Astrocyte of the spinal cord (primary cell): ENCODE measurements at regions not wholly inside any gene's neighbourhood (a gene's known extent, or its start where the extent isn't known, plus 50 kb on each side); places are given as distances from the start of the nearest gene placed in this dataset.

Source experiments
- DNase-seq: peaks from one replicate; pipeline ENCODE4 v3.0.0; 2011; ENCODE audit warnings: low read depth, low spot score
- H3K4me3 ChIP-seq: 2 replicates; pipeline ENCODE4 v1.5.1; 2011; ENCODE audit warnings: low read depth, mild to moderate bottlenecking, low read length, moderate library complexity
- CTCF ChIP-seq: IDR thresholded peaks from 2 replicates; pipeline ENCODE4 v1.5.1; 2012; ENCODE audit warnings: low read depth, mild to moderate bottlenecking, low read length, inconsistent platforms
- in situ Hi-C: cut with HindIII; loops from 2 replicates; pipeline ENCODE4 v1.10.0; 2017; ENCODE audit warnings: low sequenced_read_pairs

DNA sequence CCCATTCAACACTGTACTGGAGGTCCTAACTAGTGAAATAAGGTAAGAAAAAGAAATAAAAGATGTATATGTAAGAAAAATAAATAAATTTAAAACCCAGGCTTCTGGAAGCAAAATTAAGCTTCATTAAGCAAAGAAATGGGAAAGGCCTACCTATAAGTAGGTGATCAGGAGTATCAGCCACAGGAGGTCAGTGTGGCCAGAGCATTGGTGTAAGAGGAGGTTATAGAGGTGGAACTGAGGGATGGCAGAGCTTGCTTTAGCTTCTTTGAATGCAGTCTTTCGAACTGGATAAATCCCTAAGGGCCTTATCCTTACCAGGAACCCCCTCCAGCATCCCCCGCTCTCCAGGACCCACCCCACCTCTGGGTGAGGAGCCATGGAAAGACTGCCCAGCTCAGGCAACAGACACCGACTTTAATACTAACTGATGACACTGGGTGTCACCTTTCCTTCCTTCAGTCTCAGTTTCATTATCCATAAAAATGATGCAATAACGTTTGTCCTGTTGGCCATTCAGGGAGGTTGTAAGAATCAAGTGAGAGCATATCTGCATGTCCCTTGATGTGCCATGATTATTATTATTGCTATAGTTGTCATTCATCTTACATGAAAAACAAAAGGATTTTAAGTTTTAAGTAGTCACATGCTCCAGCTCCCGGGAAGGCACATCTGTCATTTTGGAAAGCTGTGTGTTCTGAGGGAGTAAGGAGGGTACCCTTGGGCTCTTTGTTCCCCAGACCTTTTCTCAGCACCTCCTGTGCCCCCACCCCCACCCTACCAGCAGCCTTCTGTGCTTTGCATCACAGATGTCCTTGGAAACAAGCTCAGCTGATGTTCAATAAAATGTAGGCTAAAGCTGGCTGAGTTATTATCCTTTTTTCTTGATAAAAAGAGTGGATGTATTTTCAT is 50.8 kb upstream of the CTNNA1 start:
- DNase-seq: no peak
- in situ Hi-C loops: no loop called here
- H3K4me3 ChIP-seq: no peak overlapping the region
- TF ChIP-seq CTCF: no peak

DNA sequence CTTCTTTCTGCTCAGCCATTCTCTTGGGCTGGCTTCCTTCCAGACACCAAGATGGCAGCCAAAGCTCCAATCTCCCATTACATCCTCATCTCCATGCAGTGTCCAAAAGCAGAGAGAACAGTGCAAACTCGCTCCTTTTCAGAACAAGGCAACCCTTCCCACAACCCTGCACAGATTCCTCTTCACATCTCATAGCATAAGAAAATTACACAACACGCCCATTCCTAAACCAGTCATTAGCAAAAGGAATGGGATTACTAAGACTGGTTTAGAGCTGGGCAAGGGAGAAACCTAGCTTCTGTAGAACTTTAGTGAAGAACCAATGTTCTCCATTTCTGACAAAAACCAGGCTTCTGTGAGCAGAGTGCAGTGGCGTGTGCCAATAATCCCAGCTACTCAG is 51.5 kb upstream of the CTNNA1 start:
- in situ Hi-C loops: no loop called here
- no peak for TF ChIP-seq CTCF
- no peak for DNase-seq
- H3K4me3 ChIP-seq: no peak overlapping the region

- TF ChIP-seq CTCF: no peak
- in situ Hi-C loops: no loop called here
- DNase-seq: no peak
- no peak overlapping the region for H3K4me3 ChIP-seq
Observed at GRCh38 chr5:138700581-138701362, 52.5 kb upstream of the CTNNA1 start.

- no peak for TF ChIP-seq CTCF
- H3K4me3 ChIP-seq: no peak overlapping the region
- in situ Hi-C loops: no loop called here
- no peak for DNase-seq
Observed at GRCh38 chr5:138699482-138699881, 53.7 kb upstream of the CTNNA1 start.

DNA sequence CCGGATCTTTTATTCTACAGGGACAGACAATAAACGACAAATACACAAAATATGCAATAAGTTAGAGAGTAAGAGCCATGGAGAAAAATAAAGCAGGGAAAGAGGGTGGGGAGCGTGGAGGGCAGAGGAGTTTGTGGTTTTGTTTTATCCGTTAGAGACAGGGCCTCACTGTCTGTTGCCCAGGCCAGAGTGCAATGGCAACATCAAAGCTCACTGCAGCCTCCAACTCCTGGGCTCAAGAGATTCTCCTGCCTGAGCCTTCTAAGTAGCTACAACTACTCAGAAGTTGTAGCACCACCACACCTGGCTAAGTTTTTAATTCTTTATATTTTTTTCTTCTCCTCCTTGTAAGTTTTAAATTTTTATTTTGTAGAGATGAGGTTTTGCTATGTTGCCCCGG is 54.5 kb upstream of the CTNNA1 start:
- no peak for DNase-seq
- no peak for TF ChIP-seq CTCF
- H3K4me3 ChIP-seq: no peak overlapping the region
- in situ Hi-C loops: no loop called here

DNA sequence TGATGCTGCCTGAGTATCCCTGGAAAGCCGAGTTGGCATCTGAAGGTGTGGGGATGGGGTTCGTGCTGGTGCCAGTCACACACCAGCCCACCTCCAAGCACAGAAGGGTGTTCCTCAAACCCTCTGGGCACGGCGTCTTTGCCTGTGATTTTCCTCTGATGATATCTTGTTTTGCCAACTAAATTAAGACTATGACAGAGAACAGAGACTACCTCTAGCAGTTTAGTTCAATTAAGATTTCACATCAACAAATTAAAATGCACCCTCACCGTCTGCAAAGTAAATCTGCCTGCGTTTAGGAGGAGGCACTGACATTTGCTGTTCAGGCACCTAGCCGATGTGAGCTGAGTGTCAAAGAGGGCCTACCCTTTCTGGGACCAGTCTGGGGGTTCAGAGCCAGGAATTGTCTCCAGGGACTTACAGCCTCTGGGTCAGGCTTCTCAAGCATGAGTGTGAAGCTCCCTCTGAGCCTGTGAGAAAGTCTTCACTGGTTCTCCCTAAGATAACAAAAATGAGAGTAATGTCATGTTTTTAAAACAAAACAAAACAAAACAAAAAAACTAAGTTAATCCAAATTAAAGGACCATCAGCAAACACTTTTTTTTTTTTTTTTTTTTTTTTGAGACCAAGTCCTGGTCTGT is 55.4 kb upstream of the CTNNA1 start:
- in situ Hi-C loops: no loop called here
- DNase-seq: no peak
- H3K4me3 ChIP-seq: no peak overlapping the region
- no peak for TF ChIP-seq CTCF
